Prostate gland (tissue), 2 donors: ENCODE measurements at regions not wholly inside any gene's neighbourhood (a gene's known extent, or its start where the extent isn't known, plus 50 kb on each side); places are given as distances from the start of the nearest gene placed in this dataset.

Experiments
- CTCF ChIP-seq, 4 experiments: fragments of 200-600 bp in 2 of 4; fragments of 450-650 bp in 2 of 4; sonication (generic) in 2 of 4; IDR thresholded peaks; 1 replicate in 3 of 4; 2 replicates in 1 of 4; pipeline ENCODE4 v1.5.1; 2016 to 2019; ENCODE audit warnings: antibody characterized with exemption in 4 of 4, mild to moderate bottlenecking in 2 of 4, moderate library complexity in 2 of 4
- POLR2AphosphoS5 ChIP-seq: sonication (generic); formaldehyde crosslinking; IDR thresholded peaks from one replicate; pipeline ENCODE4 v1.6.1; 2017; ENCODE audit warnings: antibody characterized with exemption

DNA sequence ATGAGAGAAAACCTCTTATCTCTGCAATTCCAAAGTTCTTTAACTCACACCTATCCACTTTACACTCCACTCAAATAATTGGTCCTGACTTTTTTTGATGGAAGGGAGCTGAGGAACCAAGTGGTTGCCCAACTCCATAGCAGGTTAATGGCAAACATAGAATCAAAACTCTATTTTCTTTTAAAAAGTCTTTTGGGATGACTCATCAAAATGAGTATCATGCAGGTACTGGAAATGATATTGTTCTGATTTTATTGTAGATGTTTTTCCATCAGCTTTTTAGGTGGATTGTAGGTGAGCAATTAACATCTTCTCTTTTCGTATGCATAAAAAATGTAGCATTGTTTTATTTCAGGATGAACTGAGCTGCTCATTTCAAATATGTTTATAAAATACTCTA lies 239.5 kb downstream of the SATB1 start:
- TF ChIP-seq POLR2AphosphoS5 (no peak), CTCF (IDR thresholded peaks at IDR 0.05) (no peak)
